ENCODE measurements at regions not wholly inside any gene's neighbourhood (a gene's known extent, or its start where the extent isn't known, plus 50 kb on each side); places are given as distances from the start of the nearest gene placed in this dataset.
"Not testable (repeated sequence)": the region's sequence is repeated elsewhere in the genome, so short reads cannot be mapped to it uniquely, and the experiment has no call there.

GRCh38 chr9:102164247-102164646 lies 425.8 kb upstream of the GRIN3A start:
- Histone ChIP-seq H3K4me3 (replicated peaks in 1 of 4; ENCODE audit: control extremely low read depth in 1 of 4, insufficient read depth in 1 of 4, low read depth in 3 of 4, low read length in 4 of 4) (no peak overlapping the region), H3K9me3 (ENCODE audit: control insufficient read depth, insufficient read depth, low read depth, low read length) (no peaks in the 10 kb centered on the region), H3K4me1 (ENCODE audit: control insufficient read depth, extremely low read depth, insufficient read depth, low read length) (no peaks in the 10 kb centered on the region), H3K9ac (ENCODE audit: insufficient read depth, low read length) (no peak overlapping the region), H3K4me2 (ENCODE audit: extremely low read depth, insufficient read depth, low read length) (no peak overlapping the region), H3K27me3 (ENCODE audit: control insufficient read depth, insufficient read depth, low read length) (no peaks in the 10 kb centered on the region), H4K20me1 (ENCODE audit: control insufficient read depth, extremely low read depth, insufficient read depth, low read length) (no peaks in the 10 kb centered on the region), H3K36me3 (ENCODE audit: control insufficient read depth, insufficient read depth, low read length) (no peaks in the 10 kb centered on the region), H3K79me2 (ENCODE audit: control insufficient read depth, insufficient read depth, low read length) (no peaks in the 10 kb centered on the region), H3K27ac (ENCODE audit: insufficient read depth, low read length) (no peak overlapping the region), H2AFZ (ENCODE audit: low read length) (no peak overlapping the region)
- no peak for DNase-seq (ENCODE audit: low read depth in 2 of 2)
- no peak for TF ChIP-seq CTCF (conservative IDR thresholded peaks at IDR 0.05 in 1 of 2, IDR thresholded peaks at IDR 0.05 in 1 of 2; ENCODE audit: low read depth in 1 of 2, low read length in 2 of 2)
- TF ChIP-seq EZH2 (IDR thresholded peaks at IDR 0.05; ENCODE audit: low read length, missing control alignments): no peak

GRCh38 chr9:102153081-102153480 lies 414.6 kb upstream of the GRIN3A start:
- not testable (repeated sequence) for H3K36me3 ChIP-seq (ENCODE audit: control insufficient read depth, insufficient read depth, low read length); H3K9me3 ChIP-seq (ENCODE audit: control insufficient read depth, insufficient read depth, low read depth, low read length); H3K4me2 ChIP-seq (ENCODE audit: extremely low read depth, insufficient read depth, low read length); H3K27ac ChIP-seq (ENCODE audit: insufficient read depth, low read length); H2AFZ ChIP-seq (ENCODE audit: low read length); H3K9ac ChIP-seq (ENCODE audit: insufficient read depth, low read length); H3K27me3 ChIP-seq (ENCODE audit: control insufficient read depth, insufficient read depth, low read length); H3K4me1 ChIP-seq (ENCODE audit: control insufficient read depth, extremely low read depth, insufficient read depth, low read length); DNase-seq (ENCODE audit: low read depth in 2 of 2); H3K79me2 ChIP-seq (ENCODE audit: control insufficient read depth, insufficient read depth, low read length); H4K20me1 ChIP-seq (ENCODE audit: control insufficient read depth, extremely low read depth, insufficient read depth, low read length); H3K4me3 ChIP-seq (replicated peaks in 1 of 4; ENCODE audit: control extremely low read depth in 1 of 4, insufficient read depth in 1 of 4, low read depth in 3 of 4, low read length in 4 of 4)

- Histone ChIP-seq H3K36me3 (ENCODE audit: control insufficient read depth, insufficient read depth, low read length) (no peaks in the 10 kb centered on the region), H3K79me2 (ENCODE audit: control insufficient read depth, insufficient read depth, low read length) (no peaks in the 10 kb centered on the region), H3K4me3 (replicated peaks in 1 of 4; ENCODE audit: control extremely low read depth in 1 of 4, insufficient read depth in 1 of 4, low read depth in 3 of 4, low read length in 4 of 4) (no peak overlapping the region), H3K4me2 (ENCODE audit: extremely low read depth, insufficient read depth, low read length) (no peak overlapping the region), H2AFZ (ENCODE audit: low read length) (no peak overlapping the region), H3K9me3 (ENCODE audit: control insufficient read depth, insufficient read depth, low read depth, low read length) (no peaks in the 10 kb centered on the region), H4K20me1 (ENCODE audit: control insufficient read depth, extremely low read depth, insufficient read depth, low read length) (no peaks in the 10 kb centered on the region), H3K27ac (ENCODE audit: insufficient read depth, low read length) (no peak overlapping the region), H3K9ac (ENCODE audit: insufficient read depth, low read length) (no peak overlapping the region), H3K27me3 (ENCODE audit: control insufficient read depth, insufficient read depth, low read length) (no peaks in the 10 kb centered on the region), H3K4me1 (ENCODE audit: control insufficient read depth, extremely low read depth, insufficient read depth, low read length) (no peaks in the 10 kb centered on the region)
- DNase-seq (ENCODE audit: low read depth in 2 of 2): no peak
- TF ChIP-seq CTCF (conservative IDR thresholded peaks at IDR 0.05 in 1 of 2, IDR thresholded peaks at IDR 0.05 in 1 of 2; ENCODE audit: low read depth in 1 of 2, low read length in 2 of 2) (no peak), EZH2 (IDR thresholded peaks at IDR 0.05; ENCODE audit: low read length, missing control alignments) (no peak)
Observed at GRCh38 chr9:102135768-102136167, 397.3 kb upstream of the GRIN3A start.

- TF ChIP-seq CTCF (conservative IDR thresholded peaks at IDR 0.05 in 1 of 2, IDR thresholded peaks at IDR 0.05 in 1 of 2; ENCODE audit: low read depth in 1 of 2, low read length in 2 of 2) (no peak), EZH2 (IDR thresholded peaks at IDR 0.05; ENCODE audit: low read length, missing control alignments) (no peak)
- Histone ChIP-seq H3K27me3 (ENCODE audit: control insufficient read depth, insufficient read depth, low read length) (no peaks in the 10 kb centered on the region), H4K20me1 (ENCODE audit: control insufficient read depth, extremely low read depth, insufficient read depth, low read length) (no peaks in the 10 kb centered on the region), H3K4me3 (replicated peaks in 1 of 4; ENCODE audit: control extremely low read depth in 1 of 4, insufficient read depth in 1 of 4, low read depth in 3 of 4, low read length in 4 of 4) (no peak overlapping the region), H2AFZ (ENCODE audit: low read length) (no peak overlapping the region), H3K9ac (ENCODE audit: insufficient read depth, low read length) (no peak overlapping the region), H3K9me3 (ENCODE audit: control insufficient read depth, insufficient read depth, low read depth, low read length) (no peaks in the 10 kb centered on the region), H3K4me1 (ENCODE audit: control insufficient read depth, extremely low read depth, insufficient read depth, low read length) (no peaks in the 10 kb centered on the region), H3K27ac (ENCODE audit: insufficient read depth, low read length) (no peak overlapping the region), H3K36me3 (ENCODE audit: control insufficient read depth, insufficient read depth, low read length) (no peaks in the 10 kb centered on the region), H3K79me2 (ENCODE audit: control insufficient read depth, insufficient read depth, low read length) (no peaks in the 10 kb centered on the region), H3K4me2 (ENCODE audit: extremely low read depth, insufficient read depth, low read length) (no peak overlapping the region)
- DNase-seq (ENCODE audit: low read depth in 2 of 2): no peak
Observed at GRCh38 chr9:102124465-102124864, 386.0 kb upstream of the GRIN3A start.

Data from fibroblast of lung (primary cell).